Osteocyte (in vitro differentiated cells): ENCODE measurements at regions not wholly inside any gene's neighbourhood (a gene's known extent, or its start where the extent isn't known, plus 50 kb on each side); places are given as distances from the start of the nearest gene placed in this dataset.

Experiments used
- DNase-seq: peaks from one replicate; pipeline ENCODE4 v3.0.0; 2021; ENCODE audit warnings: mixed read lengths; ENCODE audit not compliant: unreplicated experiment; ENCODE audit errors: extremely low spot score
- H3K27ac Mint-ChIP-seq: one replicate; pipeline ENCODE4 v1.8.0; 2021; ENCODE audit warnings: mild to moderate bottlenecking, mixed read lengths; ENCODE audit not compliant: unreplicated experiment
- H3K27me3 Mint-ChIP-seq: one replicate; pipeline ENCODE4 v1.8.0; 2021; ENCODE audit warnings: mixed read lengths; ENCODE audit not compliant: unreplicated experiment
- H3K36me3 Mint-ChIP-seq: one replicate; pipeline ENCODE4 v1.8.0; 2021; ENCODE audit warnings: mixed read lengths; ENCODE audit not compliant: unreplicated experiment
- H3K4me1 Mint-ChIP-seq: one replicate; pipeline ENCODE4 v1.8.0; 2021; ENCODE audit warnings: mixed read lengths; ENCODE audit not compliant: unreplicated experiment
- H3K4me3 Mint-ChIP-seq: one replicate; pipeline ENCODE4 v1.8.0; 2021; ENCODE audit warnings: mild to moderate bottlenecking, moderate library complexity, mixed read lengths; ENCODE audit not compliant: unreplicated experiment
- H3K9me3 Mint-ChIP-seq: one replicate; pipeline ENCODE4 v1.8.0; 2021; ENCODE audit warnings: mixed read lengths; ENCODE audit not compliant: unreplicated experiment
- TF ChIP-seq, protein P1 (sequence below): fragments of 200-600 bp; sonication (generic); IDR thresholded peaks from 2 replicates; pipeline ENCODE4 v1.5.0; 2021; ENCODE audit warnings: antibody characterized with exemption, mild to moderate bottlenecking, moderate library complexity

- H3K27me3 Mint-ChIP-seq: peaks cover 4% of the 10 kb centered on the region
- no peaks in the 10 kb centered on the region for H3K36me3 Mint-ChIP-seq
- H3K4me3 Mint-ChIP-seq: no peak overlapping the region
- TF ChIP-seq, protein P1, sequence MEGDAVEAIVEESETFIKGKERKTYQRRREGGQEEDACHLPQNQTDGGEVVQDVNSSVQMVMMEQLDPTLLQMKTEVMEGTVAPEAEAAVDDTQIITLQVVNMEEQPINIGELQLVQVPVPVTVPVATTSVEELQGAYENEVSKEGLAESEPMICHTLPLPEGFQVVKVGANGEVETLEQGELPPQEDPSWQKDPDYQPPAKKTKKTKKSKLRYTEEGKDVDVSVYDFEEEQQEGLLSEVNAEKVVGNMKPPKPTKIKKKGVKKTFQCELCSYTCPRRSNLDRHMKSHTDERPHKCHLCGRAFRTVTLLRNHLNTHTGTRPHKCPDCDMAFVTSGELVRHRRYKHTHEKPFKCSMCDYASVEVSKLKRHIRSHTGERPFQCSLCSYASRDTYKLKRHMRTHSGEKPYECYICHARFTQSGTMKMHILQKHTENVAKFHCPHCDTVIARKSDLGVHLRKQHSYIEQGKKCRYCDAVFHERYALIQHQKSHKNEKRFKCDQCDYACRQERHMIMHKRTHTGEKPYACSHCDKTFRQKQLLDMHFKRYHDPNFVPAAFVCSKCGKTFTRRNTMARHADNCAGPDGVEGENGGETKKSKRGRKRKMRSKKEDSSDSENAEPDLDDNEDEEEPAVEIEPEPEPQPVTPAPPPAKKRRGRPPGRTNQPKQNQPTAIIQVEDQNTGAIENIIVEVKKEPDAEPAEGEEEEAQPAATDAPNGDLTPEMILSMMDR: no peak
- H3K9me3 Mint-ChIP-seq: no peaks in the 10 kb centered on the region
- H3K27ac Mint-ChIP-seq: no peak overlapping the region
- no peak for DNase-seq
- no peaks in the 10 kb centered on the region for H3K4me1 Mint-ChIP-seq
Measured at GRCh38 chr1:239700667-239701066, 314.3 kb downstream of the CHRM3 start.

DNA sequence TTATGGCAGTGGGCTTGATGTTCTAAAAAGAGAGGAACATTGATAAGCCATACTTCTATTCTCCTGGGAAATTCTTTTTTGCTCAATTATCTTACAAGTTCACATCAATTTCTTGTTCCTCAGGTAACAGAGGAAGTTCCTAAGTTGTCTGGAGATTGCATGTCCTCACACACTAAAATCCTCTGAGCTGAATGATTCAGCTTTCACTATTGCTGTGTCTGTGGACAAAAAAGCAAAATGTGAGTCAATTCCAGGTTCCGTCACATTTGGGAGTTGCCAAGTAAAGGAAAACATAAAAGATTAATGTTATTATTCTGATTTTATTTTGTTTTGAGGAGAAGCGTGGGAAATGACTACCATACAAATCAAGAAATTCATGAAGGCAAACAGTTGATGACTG, 316.7 kb downstream of the CHRM3 start:
- no peaks in the 10 kb centered on the region for H3K4me1 Mint-ChIP-seq
- peaks cover 4% of the 10 kb centered on the region for H3K27me3 Mint-ChIP-seq
- DNase-seq: no peak
- TF ChIP-seq, protein P1: no peak
- no peaks in the 10 kb centered on the region for H3K36me3 Mint-ChIP-seq
- H3K9me3 Mint-ChIP-seq: no peaks in the 10 kb centered on the region
- no peak overlapping the region for H3K27ac Mint-ChIP-seq
- no peak overlapping the region for H3K4me3 Mint-ChIP-seq

DNA sequence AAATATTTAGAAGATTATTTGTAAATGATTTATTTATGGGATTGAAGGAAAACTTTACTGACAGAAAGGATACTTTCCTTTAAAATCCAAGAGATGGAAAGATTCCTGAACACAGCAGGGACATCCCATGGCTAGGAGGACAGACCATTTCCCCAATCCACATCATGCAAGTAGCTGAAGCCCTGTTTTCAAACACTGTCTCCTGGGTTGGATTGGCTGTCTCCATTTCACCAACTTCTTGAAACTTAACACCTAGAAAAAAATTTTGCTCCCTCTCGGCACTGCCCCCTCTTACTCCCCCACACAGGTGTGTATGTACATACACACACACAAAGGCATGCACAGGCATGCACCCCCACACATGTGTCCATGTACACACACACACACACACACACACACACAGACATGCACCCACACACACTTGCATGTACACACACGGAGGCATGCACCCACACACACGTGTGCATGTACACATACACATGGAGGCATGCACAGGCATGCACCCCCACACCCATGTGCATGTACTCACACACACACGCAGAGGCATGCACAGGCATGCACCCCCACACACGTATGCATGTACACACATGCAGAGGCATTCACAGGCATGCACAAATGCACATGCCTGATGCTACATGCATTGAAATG, 320.0 kb downstream of the CHRM3 start:
- no peak overlapping the region for H3K27ac Mint-ChIP-seq
- no peaks in the 10 kb centered on the region for H3K4me1 Mint-ChIP-seq
- no peak for DNase-seq

GRCh38 chr1:239707615-239708014, 321.2 kb downstream of the CHRM3 start:
- TF ChIP-seq, protein P1: no peak
- peaks cover 3% of the 10 kb centered on the region for H3K27me3 Mint-ChIP-seq
- no peaks in the 10 kb centered on the region for H3K36me3 Mint-ChIP-seq
- DNase-seq: no peak
- no peak overlapping the region for H3K27ac Mint-ChIP-seq
- no peaks in the 10 kb centered on the region for H3K9me3 Mint-ChIP-seq
- no peak overlapping the region for H3K4me3 Mint-ChIP-seq
- H3K4me1 Mint-ChIP-seq: no peaks in the 10 kb centered on the region

More for the DNA sequence above, 320.0 kb downstream of the CHRM3 start:
- TF ChIP-seq, protein P1: no peak
- Mint-ChIP-seq H3K4me3 (no peak overlapping the region), H3K36me3 (no peaks in the 10 kb centered on the region), H3K9me3 (no peaks in the 10 kb centered on the region), H3K27me3 (peaks cover 5% of the 10 kb centered on the region)

DNA sequence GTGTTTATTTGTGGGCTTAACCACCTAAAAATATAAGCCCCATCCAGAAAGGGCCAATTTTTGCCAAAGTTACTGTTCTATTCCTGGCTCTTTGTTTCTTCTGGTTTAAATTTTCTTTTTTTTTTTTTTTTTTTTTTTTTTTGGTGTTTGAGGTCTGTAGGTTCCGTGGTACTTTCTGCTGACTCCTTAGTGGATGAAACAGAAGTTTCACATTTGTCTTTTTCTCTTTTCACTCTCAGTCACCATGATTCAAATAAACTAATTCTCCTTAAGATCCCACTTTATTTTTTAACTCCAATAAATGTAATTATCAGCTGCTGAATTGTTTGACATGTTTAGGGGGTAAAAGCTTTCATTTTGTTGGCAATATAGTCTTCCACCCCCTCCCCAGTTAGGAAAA, 322.3 kb downstream of the CHRM3 start:
- TF ChIP-seq, protein P1: no peak
- peaks cover 3% of the 10 kb centered on the region for H3K27me3 Mint-ChIP-seq

More for the DNA sequence above, 322.3 kb downstream of the CHRM3 start:
- Mint-ChIP-seq H3K4me1 (no peaks in the 10 kb centered on the region), H3K9me3 (no peaks in the 10 kb centered on the region), H3K4me3 (no peak overlapping the region), H3K27ac (no peak overlapping the region), H3K36me3 (no peaks in the 10 kb centered on the region)
- DNase-seq: no peak
